ENCODE measurements at regions not wholly inside any gene's neighbourhood (a gene's known extent, or its start where the extent isn't known, plus 50 kb on each side); places are given as distances from the start of the nearest gene placed in this dataset.

GRCh38 chr2:223545406-223545805 is 56.8 kb downstream of the SCG2 start (continued):
- TF ChIP-seq FOXJ3 (CRISPR knock-in tag; IDR thresholded peaks at IDR 0.05) (no peak), JUND (IDR thresholded peaks at IDR 0.05) (no peak), RCOR1 (IDR thresholded peaks at IDR 0.05; ENCODE audit: low read length) (no peak)

DNA sequence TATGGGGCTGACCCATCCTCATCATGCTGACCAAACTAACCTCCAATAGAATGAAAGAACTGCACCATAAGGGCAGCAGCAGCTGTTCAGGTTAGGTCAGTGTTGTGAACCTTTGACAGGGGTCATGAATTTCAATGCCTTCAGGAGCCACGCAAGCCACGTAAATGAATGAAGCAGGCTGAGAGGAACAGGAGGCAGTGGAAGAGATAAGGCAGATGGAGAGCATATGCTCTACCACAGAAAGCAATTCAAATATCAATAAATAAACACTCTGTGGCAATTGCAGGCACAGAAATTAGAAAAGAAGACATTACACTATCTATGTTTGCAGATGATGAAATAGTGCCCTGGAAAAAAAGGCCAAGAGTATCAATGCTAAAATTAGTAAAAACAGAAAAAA is 56.3 kb downstream of the SCG2 start:
- Histone ChIP-seq H2AFZ (ENCODE audit: low read depth) (peak overlapping the region; percentile 19; the same call in 1 of the 2 replicates), H3K9me2 (no peaks in the 10 kb centered on the region), H3K9ac (peak overlapping the region; percentile 7; the same call in 1 of the 2 replicates), H3K4me2 (peak overlapping the region; percentile 48; the same call in 1 of the 2 replicates), H3K79me2 (ENCODE audit: insufficient read depth) (peaks cover 31% of the 10 kb centered on the region), H4K20me1 (ENCODE audit: insufficient read depth) (no peaks in the 10 kb centered on the region), H3K36me3 (replicated peaks in 1 of 2; ENCODE audit: control insufficient read depth in 1 of 2, insufficient read depth in 2 of 2, low read length in 1 of 2) (peaks cover 0 to 9% of the 10 kb centered on the region in 2 experiments), H3K4me1 (ENCODE audit: control insufficient read depth in 1 of 2, insufficient read depth in 2 of 2, low read depth in 1 of 2, low read length in 1 of 2) (peaks cover 25 to 30% of the 10 kb centered on the region in 2 experiments), H3K4me3 (ENCODE audit: low read depth in 2 of 2, low read length in 1 of 2) (no peak overlapping the region), H3K27me3 (ENCODE audit: insufficient read depth) (no peaks in the 10 kb centered on the region), H3K9me3 (no peaks in the 10 kb centered on the region), H3K27ac (ENCODE audit: low read depth in 2 of 2, low read length in 1 of 2) (peak overlapping the region in 1 of 2 experiments; percentile 89; a peak in 3 of 4 replicates), H3F3A (replicated peaks; ENCODE audit: insufficient read depth) (peaks cover 25% of the 10 kb centered on the region)
- ChIA-PET POLR2A (no interaction called here), CTCF (no interaction called here)
- 69% methylated on average over 2 of the region's 2 CpGs for WGBS (ENCODE audit: low lambda C conversion rate)
- peak; percentile 42 for DNase-seq
- TF ChIP-seq SIN3A (IDR thresholded peaks at IDR 0.05; ENCODE audit: borderline replicate concordance, low read depth, low read length) (no peak), MXI1 (IDR thresholded peaks at IDR 0.05; ENCODE audit: low read depth, low read length) (no peak), GATA2 (CRISPR knock-in tag; IDR thresholded peaks at IDR 0.05) (peak; percentile 64), EZH2phosphoT487 (IDR thresholded peaks at IDR 0.05; ENCODE audit: borderline replicate concordance, low read depth) (no peak), USF2 (IDR thresholded peaks at IDR 0.05; ENCODE audit: borderline replicate concordance, low read depth, low read length) (no peak), FOXM1 (IDR thresholded peaks at IDR 0.05; ENCODE audit: low read depth) (no peak), REST (IDR thresholded peaks at IDR 0.05; ENCODE audit: low read depth, low read length) (no peak), MEF2A (IDR thresholded peaks at IDR 0.05; ENCODE audit: borderline replicate concordance, low read depth) (no peak), FOXJ3 (CRISPR knock-in tag; IDR thresholded peaks at IDR 0.05) (peak; percentile 63; the same call in 1 of the 2 replicates), EP300 (IDR thresholded peaks at IDR 0.05; ENCODE audit: borderline replicate concordance in 1 of 2, low read depth in 1 of 2, low read length in 1 of 2) (0 out of 4 replicates have a peak, but pooled peaks of 1 of the 2 experiments have one; percentile 57), PBX3 (IDR thresholded peaks at IDR 0.05) (peak; percentile 31; the same call in 1 of the 2 replicates), ELF1 (IDR thresholded peaks at IDR 0.05) (no peak), NFIC (IDR thresholded peaks at IDR 0.05; ENCODE audit: borderline replicate concordance) (no peak), YY1 (IDR thresholded peaks at IDR 0.05; ENCODE audit: low read depth) (no peak), GABPA (IDR thresholded peaks at IDR 0.05; ENCODE audit: low read depth) (no peak), FOSL2 (IDR thresholded peaks at IDR 0.05; ENCODE audit: borderline replicate concordance, low read depth) (no peak), RCOR1 (IDR thresholded peaks at IDR 0.05; ENCODE audit: low read length) (peak; percentile 43; the same call in 1 of the 2 replicates), IRF3 (IDR thresholded peaks at IDR 0.05; ENCODE audit: low read depth, low read length) (no peak)
- TF ChIP-seq, protein P1, sequence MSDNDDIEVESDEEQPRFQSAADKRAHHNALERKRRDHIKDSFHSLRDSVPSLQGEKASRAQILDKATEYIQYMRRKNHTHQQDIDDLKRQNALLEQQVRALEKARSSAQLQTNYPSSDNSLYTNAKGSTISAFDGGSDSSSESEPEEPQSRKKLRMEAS (IDR thresholded peaks at IDR 0.05; ENCODE audit: low read depth), result no peak
- TF ChIP-seq, protein P2, sequence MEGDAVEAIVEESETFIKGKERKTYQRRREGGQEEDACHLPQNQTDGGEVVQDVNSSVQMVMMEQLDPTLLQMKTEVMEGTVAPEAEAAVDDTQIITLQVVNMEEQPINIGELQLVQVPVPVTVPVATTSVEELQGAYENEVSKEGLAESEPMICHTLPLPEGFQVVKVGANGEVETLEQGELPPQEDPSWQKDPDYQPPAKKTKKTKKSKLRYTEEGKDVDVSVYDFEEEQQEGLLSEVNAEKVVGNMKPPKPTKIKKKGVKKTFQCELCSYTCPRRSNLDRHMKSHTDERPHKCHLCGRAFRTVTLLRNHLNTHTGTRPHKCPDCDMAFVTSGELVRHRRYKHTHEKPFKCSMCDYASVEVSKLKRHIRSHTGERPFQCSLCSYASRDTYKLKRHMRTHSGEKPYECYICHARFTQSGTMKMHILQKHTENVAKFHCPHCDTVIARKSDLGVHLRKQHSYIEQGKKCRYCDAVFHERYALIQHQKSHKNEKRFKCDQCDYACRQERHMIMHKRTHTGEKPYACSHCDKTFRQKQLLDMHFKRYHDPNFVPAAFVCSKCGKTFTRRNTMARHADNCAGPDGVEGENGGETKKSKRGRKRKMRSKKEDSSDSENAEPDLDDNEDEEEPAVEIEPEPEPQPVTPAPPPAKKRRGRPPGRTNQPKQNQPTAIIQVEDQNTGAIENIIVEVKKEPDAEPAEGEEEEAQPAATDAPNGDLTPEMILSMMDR (IDR thresholded peaks at IDR 0.05), result no peak

Measured in SK-N-SH (cell line).